ENCODE measurements at regions not wholly inside any gene's neighbourhood (a gene's known extent, or its start where the extent isn't known, plus 50 kb on each side); places are given as distances from the start of the nearest gene placed in this dataset.

- H3K79me2 ChIP-seq (ENCODE audit: control insufficient read depth, insufficient read depth, low read length), result no peaks in the 10 kb centered on the region
- H3K4me1 ChIP-seq (ENCODE audit: control insufficient read depth, extremely low read depth, insufficient read depth, low read length), result no peaks in the 10 kb centered on the region
- H3K27me3 ChIP-seq (ENCODE audit: control insufficient read depth, insufficient read depth, low read length), result no peaks in the 10 kb centered on the region
- H3K27ac ChIP-seq (ENCODE audit: insufficient read depth, low read length), result no peak overlapping the region
- H3K9ac ChIP-seq (ENCODE audit: insufficient read depth, low read length), result no peak overlapping the region
- no peak overlapping the region for H2AFZ ChIP-seq (ENCODE audit: low read length)
- no peak for TF ChIP-seq EZH2 (IDR thresholded peaks at IDR 0.05; ENCODE audit: low read length, missing control alignments)
- TF ChIP-seq CTCF (conservative IDR thresholded peaks at IDR 0.05 in 1 of 2, IDR thresholded peaks at IDR 0.05 in 1 of 2; ENCODE audit: low read depth in 1 of 2, low read length in 2 of 2), result no peak
- no peak for DNase-seq (ENCODE audit: low read depth in 2 of 2)
- no peak overlapping the region for H3K4me3 ChIP-seq (replicated peaks in 1 of 4; ENCODE audit: control extremely low read depth in 1 of 4, insufficient read depth in 1 of 4, low read depth in 3 of 4, low read length in 4 of 4)
- H3K36me3 ChIP-seq (ENCODE audit: control insufficient read depth, insufficient read depth, low read length), result no peaks in the 10 kb centered on the region
- no peak overlapping the region for H3K4me2 ChIP-seq (ENCODE audit: extremely low read depth, insufficient read depth, low read length)
- no peaks in the 10 kb centered on the region for H4K20me1 ChIP-seq (ENCODE audit: control insufficient read depth, extremely low read depth, insufficient read depth, low read length)
- no peaks in the 10 kb centered on the region for H3K9me3 ChIP-seq (ENCODE audit: control insufficient read depth, insufficient read depth, low read depth, low read length)
Observed at GRCh38 chr10:108409306-108409705, 1244.8 kb upstream of the SORCS1 start.

GRCh38 chr10:108404155-108404554 is 1239.6 kb upstream of the SORCS1 start:
- no peaks in the 10 kb centered on the region for H4K20me1 ChIP-seq (ENCODE audit: control insufficient read depth, extremely low read depth, insufficient read depth, low read length)
- no peaks in the 10 kb centered on the region for H3K27me3 ChIP-seq (ENCODE audit: control insufficient read depth, insufficient read depth, low read length)
- H3K79me2 ChIP-seq (ENCODE audit: control insufficient read depth, insufficient read depth, low read length), result no peaks in the 10 kb centered on the region
- H3K4me1 ChIP-seq (ENCODE audit: control insufficient read depth, extremely low read depth, insufficient read depth, low read length), result no peaks in the 10 kb centered on the region
- no peaks in the 10 kb centered on the region for H3K36me3 ChIP-seq (ENCODE audit: control insufficient read depth, insufficient read depth, low read length)
- H3K9me3 ChIP-seq (ENCODE audit: control insufficient read depth, insufficient read depth, low read depth, low read length), result no peaks in the 10 kb centered on the region
- H3K9ac ChIP-seq (ENCODE audit: insufficient read depth, low read length), result no peak overlapping the region
- DNase-seq (ENCODE audit: low read depth in 2 of 2), result no peak
- H3K4me2 ChIP-seq (ENCODE audit: extremely low read depth, insufficient read depth, low read length), result no peak overlapping the region
- TF ChIP-seq EZH2 (IDR thresholded peaks at IDR 0.05; ENCODE audit: low read length, missing control alignments), result no peak
- no peak for TF ChIP-seq CTCF (conservative IDR thresholded peaks at IDR 0.05 in 1 of 2, IDR thresholded peaks at IDR 0.05 in 1 of 2; ENCODE audit: low read depth in 1 of 2, low read length in 2 of 2)
- H2AFZ ChIP-seq (ENCODE audit: low read length), result no peak overlapping the region
- no peak overlapping the region for H3K4me3 ChIP-seq (replicated peaks in 1 of 4; ENCODE audit: control extremely low read depth in 1 of 4, insufficient read depth in 1 of 4, low read depth in 3 of 4, low read length in 4 of 4)
- no peak overlapping the region for H3K27ac ChIP-seq (ENCODE audit: insufficient read depth, low read length)

GRCh38 chr10:108399465-108399864 is 1235.0 kb upstream of the SORCS1 start:
- Histone ChIP-seq H3K79me2 (ENCODE audit: control insufficient read depth, insufficient read depth, low read length) (no peaks in the 10 kb centered on the region), H4K20me1 (ENCODE audit: control insufficient read depth, extremely low read depth, insufficient read depth, low read length) (no peaks in the 10 kb centered on the region), H3K4me1 (ENCODE audit: control insufficient read depth, extremely low read depth, insufficient read depth, low read length) (no peaks in the 10 kb centered on the region), H3K9me3 (ENCODE audit: control insufficient read depth, insufficient read depth, low read depth, low read length) (no peaks in the 10 kb centered on the region), H3K36me3 (ENCODE audit: control insufficient read depth, insufficient read depth, low read length) (no peaks in the 10 kb centered on the region), H3K27me3 (ENCODE audit: control insufficient read depth, insufficient read depth, low read length) (no peaks in the 10 kb centered on the region), H3K4me2 (ENCODE audit: extremely low read depth, insufficient read depth, low read length) (no peak overlapping the region), H3K4me3 (replicated peaks in 1 of 4; ENCODE audit: control extremely low read depth in 1 of 4, insufficient read depth in 1 of 4, low read depth in 3 of 4, low read length in 4 of 4) (no peak overlapping the region), H3K9ac (ENCODE audit: insufficient read depth, low read length) (no peak overlapping the region), H2AFZ (ENCODE audit: low read length) (no peak overlapping the region), H3K27ac (ENCODE audit: insufficient read depth, low read length) (no peak overlapping the region)
- TF ChIP-seq CTCF (conservative IDR thresholded peaks at IDR 0.05 in 1 of 2, IDR thresholded peaks at IDR 0.05 in 1 of 2; ENCODE audit: low read depth in 1 of 2, low read length in 2 of 2), result no peak
- TF ChIP-seq EZH2 (IDR thresholded peaks at IDR 0.05; ENCODE audit: low read length, missing control alignments), result no peak
- DNase-seq (ENCODE audit: low read depth in 2 of 2), result no peak

Measured in fibroblast of lung (primary cell).